GM21528 (cell line): ENCODE measurements at regions not wholly inside any gene's neighbourhood (a gene's known extent, or its start where the extent isn't known, plus 50 kb on each side); places are given as distances from the start of the nearest gene placed in this dataset.
"Not testable (repeated sequence)": the region's sequence is repeated elsewhere in the genome, so short reads cannot be mapped to it uniquely, and the experiment has no call there.

ENCODE experiments used
- ATAC-seq: cut with Tn5 transposase; IDR thresholded peaks from one replicate; pipeline ENCODE4 v1.9.1; 2021; ENCODE audit warnings: mild to moderate bottlenecking, moderate library complexity; ENCODE audit not compliant: unreplicated experiment, low FRiP score

DNA sequence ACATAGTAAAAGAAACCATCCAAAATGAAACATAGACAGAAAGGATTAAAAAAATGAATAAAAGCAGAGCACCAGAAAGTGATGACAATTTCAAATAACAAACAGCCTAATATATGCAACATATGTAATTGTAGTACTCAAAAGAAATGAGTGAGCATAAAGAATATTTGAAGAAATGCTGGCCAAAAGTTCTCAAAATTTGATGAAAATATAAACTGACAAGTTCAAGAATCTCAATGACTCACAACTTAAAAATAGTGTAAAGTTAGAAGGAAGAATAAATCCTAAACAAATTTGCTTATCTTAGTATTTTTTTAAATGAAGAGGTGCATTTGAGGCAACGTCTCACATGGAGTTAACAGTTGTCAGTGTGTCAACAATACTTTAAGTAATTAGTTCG, 498.9 kb downstream of the SLC6A15 start:
- no peak for ATAC-seq

DNA sequence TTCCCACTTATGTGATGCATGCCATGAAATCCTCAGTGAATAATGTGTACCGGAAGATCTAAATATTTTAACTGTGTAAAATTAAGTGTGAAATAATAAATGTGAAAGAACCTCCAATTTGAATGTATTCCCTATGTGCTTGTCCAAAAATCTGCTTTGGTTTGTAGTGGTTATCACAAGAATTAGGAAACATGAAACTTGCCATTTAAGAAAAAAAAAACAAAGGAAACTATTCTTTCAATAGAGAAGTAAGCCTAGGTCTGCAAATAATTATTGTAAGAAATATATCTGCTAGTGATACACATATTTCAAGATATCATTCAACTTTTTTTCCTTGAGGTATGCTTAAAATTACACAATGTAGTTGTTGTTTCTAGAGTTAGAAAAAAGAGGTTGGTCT, 500.4 kb downstream of the SLC6A15 start:
- no peak for ATAC-seq

- ATAC-seq: no peak
These were observed 501.6 kb downstream of the SLC6A15 start for GRCh38 chr12:84411031-84411430.

GRCh38 chr12:84408936-84409335, 503.7 kb downstream of the SLC6A15 start:
- no peak for ATAC-seq

DNA sequence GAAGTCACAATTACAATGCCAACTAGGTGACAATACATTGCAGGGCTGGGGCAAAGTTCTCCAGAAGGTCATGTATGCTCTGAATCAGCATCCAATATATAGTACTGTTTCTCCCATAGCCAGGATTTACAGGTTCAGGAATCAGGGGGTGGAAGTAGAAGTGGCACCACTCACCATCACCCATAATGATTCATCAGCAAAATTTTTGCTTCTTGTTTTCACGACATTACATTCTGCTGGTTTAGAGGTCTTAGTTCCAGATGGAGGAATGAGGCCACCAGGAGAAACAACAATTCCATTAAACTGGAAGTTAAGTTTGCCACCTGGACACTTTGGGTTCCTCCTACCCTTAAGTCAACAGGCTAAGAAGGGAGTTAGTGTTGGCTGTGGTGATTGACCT, 505.9 kb downstream of the SLC6A15 start:
- not testable (repeated sequence) for ATAC-seq

- ATAC-seq: no peak
These were observed 514.8 kb downstream of the SLC6A15 start for GRCh38 chr12:84397846-84398245.

GRCh38 chr12:84397263-84397662, 515.3 kb downstream of the SLC6A15 start:
- ATAC-seq: no peak

GRCh38 chr12:84391176-84391575, 521.4 kb downstream of the SLC6A15 start:
- ATAC-seq: not testable (repeated sequence)

DNA sequence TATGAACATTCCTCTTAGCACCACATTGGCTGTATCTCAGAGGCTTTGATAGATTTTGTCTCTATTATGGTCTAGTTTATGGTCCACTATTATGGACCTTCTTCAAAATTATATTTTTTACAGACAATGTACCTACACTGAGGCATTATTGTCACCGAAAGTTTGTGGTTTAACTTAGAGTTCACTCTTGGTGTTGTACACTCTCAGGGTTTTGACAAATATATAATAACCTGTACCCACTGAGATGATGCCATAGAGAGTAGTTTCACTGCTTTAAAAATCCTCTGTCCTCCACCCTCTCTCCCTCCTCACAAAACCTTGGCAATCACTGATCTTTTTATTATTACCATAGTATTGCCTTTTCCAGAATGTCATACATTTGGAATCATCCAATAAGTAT, 528.2 kb downstream of the SLC6A15 start:
- ATAC-seq: no peak

DNA sequence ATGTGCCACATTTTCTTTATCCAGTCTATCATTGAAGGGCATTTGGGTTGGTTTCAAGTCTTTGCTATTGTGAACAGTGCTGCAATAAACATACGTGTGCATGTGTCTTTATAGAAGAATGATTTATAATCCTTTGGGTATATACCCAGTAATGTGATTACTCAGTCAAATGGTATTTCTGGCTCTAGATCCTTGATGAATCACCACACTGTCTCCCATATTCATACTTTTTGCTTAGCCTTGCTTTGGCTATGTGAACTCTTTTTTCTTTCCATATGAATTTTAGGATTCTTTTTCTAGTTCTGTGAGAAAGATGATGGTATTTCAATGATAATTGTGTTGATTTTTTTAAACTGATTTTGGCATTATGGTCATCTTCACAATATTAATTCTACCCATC, 530.1 kb downstream of the SLC6A15 start:
- ATAC-seq: not testable (repeated sequence)

- no peak for ATAC-seq
These were observed 536.3 kb downstream of the SLC6A15 start for GRCh38 chr12:84376320-84376719.

- no peak for ATAC-seq
These were observed 537.0 kb downstream of the SLC6A15 start for GRCh38 chr12:84375449-84376170.

GRCh38 chr12:84362552-84362897, 550.1 kb downstream of the SLC6A15 start:
- no peak for ATAC-seq

DNA sequence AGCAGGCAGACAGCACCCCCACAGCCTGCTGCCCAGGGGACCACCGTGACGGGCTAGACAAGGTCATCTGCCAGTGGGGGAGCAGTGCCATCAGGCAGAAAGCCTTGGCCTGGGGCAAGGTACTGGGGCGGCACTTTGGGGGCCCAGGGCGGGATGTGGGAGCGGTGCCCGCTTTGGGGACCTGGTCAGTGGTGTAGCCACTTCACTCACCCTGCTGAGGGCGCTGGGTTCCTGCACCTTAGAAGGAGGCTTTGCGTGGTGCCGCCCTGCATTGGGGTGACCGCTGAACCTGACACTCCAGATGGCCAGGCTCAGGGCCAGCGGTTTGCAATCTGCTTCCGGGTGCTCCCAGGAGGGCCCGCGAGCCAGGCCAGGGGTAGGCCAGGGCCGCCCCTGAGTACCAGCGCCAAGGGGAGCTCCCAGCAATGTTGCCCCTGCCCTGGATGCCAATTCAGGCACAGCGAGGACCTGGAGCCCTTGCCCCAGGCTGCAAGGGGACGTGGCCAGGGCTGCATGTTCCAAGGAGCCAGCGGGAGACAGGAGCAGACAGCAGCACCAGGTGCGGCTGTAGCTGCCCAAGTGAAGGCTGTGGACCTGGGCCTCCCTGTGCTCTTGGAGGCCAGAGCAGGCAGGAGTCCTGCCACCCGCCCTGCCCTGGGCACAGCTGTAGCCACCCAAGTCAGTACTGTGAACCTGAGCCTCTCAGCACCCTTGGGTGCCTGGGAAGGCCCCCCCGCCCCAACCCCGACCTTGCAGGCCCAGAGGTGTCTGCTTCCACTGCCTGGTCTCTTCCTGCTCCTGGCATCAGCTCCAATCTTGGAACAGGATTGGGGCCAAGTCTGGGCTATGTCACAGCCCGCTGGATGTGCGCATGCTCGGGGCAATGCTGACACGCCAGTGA, 550.7 kb downstream of the SLC6A15 start:
- ATAC-seq: no peak

GRCh38 chr12:84357314-84357713, 555.3 kb downstream of the SLC6A15 start:
- no peak for ATAC-seq

DNA sequence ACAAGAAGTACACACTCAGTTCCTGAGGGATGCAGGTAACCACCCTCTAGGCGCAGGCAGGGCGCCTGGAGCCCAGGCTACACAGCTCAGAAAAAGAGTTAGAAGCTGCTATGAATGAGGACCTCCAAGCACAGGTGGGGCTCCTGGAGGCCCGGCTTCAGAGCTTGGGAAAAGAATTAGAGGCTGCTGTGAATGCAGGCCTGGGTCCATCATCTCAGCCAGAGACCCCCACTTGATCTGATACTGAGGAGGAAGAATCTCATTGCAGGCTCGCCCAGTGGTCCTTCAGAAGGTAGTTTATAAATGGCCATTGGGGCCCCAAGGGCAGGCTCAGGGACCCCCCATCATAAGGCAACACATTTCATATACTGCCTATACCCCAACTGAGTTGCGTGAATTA, 556.4 kb downstream of the SLC6A15 start:
- ATAC-seq: no peak

DNA sequence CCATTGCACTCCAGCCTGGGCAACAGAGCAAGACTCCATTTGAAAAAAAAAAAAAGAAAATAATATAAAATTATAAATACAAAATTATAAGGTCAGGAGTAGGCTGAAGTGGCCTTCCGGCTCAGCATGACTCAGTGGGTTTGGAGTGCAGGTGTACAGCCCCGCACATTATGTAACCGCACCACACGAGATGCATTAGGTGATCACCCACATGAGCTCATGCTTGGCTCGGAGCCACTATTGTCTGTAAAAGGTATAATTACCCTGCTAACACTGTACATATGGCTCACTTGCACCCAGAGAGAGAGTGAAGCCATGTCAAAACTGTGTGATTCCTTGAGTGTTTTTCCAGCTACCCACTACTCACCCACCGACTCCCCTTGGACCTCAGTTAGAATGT, 557.0 kb downstream of the SLC6A15 start:
- ATAC-seq: no peak

DNA sequence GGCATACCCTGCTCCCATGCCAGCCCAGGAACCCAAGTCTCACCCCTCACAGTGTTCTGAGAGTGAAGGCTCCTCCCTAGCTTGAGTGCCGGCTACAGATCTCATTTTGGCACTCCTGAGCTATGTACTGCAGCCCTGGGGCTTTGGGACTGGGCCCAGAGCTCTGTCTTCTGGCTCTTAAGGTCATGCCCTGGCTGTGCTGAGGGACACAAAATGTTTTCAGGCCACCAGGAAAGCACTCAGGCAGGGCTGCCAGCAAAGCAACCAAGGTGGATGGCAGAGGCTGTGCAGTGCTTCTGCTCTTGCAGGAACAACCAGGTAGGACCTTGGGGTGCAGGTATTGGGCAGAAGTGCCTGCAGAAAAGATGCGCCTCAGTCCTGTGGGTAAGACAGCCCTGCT, 564.0 kb downstream of the SLC6A15 start:
- ATAC-seq: no peak

DNA sequence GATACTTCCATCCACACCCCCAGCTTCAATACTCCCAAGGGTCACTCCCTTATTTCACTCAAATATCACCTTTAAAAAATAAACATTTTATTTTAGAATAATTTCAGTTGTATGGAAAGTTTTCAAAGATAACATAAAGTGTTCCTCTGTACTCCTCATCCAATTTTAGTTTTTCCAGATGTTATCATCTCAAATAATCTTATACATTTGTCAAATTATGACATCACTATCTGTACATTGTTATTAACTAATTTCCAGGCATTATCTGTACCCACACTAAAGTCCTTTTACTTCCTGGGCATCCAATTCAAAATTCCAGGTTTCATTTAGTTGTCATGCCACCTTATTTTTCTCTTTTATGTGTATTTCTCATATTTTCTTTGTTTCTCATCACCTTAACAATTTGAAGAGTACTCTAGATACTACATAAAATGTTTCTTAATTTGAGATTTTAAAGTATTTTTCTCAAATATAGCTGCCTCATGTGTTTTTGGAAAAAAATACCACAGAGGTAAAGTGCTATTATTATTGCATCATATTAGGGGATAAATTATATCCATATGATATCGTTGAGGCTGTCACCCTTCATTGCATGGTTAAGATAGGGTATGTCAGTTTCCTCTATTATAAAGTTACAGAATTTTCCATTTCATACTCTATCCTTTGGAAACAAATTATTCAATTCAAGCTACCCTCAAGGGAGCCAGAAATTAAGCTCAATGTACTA, 571.0 kb downstream of the SLC6A15 start:
- ATAC-seq: no peak

DNA sequence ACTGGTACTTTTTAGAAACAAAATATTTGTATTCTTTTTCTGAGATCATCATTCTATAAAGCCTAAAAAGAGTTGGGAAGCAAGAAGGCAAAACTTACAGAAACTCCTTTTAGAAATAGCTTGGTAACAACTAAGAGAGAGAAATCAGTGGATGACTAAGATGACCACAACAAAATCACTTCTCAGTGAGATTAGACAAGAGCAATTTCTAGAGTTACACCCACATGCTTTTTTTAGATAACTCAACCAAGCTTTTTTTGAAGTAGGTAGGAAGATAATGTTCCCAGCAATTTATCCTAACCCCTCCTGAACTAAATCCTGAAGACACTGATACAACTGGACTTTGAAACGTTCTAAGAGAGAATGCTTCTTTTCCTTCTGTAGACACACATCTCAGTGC, 576.4 kb downstream of the SLC6A15 start:
- no peak for ATAC-seq

- no peak for ATAC-seq
These were observed 582.7 kb downstream of the SLC6A15 start for GRCh38 chr12:84329938-84330337.
